Right atrium auricular region (tissue), 2 donors: ENCODE measurements at regions not wholly inside any gene's neighbourhood (a gene's known extent, or its start where the extent isn't known, plus 50 kb on each side); places are given as distances from the start of the nearest gene placed in this dataset.

Experiments
- DNase-seq: peaks from one replicate; pipeline ENCODE4 v3.0.0-alpha.2; 2019; ENCODE audit warnings: low spot score
- H3K27ac ChIP-seq, 2 donors: fragments of 200-600 bp; sonication (generic); 1 replicate in 1 of 2; 2 replicates in 1 of 2; pipeline ENCODE4 v1.5.1; 2016 to 2019
- H3K27me3 ChIP-seq, 2 donors: fragments of 200-600 bp; sonication (generic); one replicate each; pipeline versions ENCODE4 v1.5.1 to v1.6.0; 2017 to 2019
- H3K36me3 ChIP-seq: fragments of 200-600 bp; sonication (generic); one replicate; pipeline ENCODE4 v1.5.1; 2016
- H3K4me1 ChIP-seq, 2 donors: fragments of 200-600 bp; sonication (generic); one replicate each; pipeline versions ENCODE4 v1.5.1 to v1.6.0; 2017 to 2019
- H3K4me3 ChIP-seq, 2 donors: fragments of 200-600 bp; sonication (generic); 1 replicate in 1 of 2; 2 replicates in 1 of 2; pipeline ENCODE4 v1.5.1; 2017 to 2019; ENCODE audit warnings: mild to moderate bottlenecking in 1 of 2, moderate library complexity in 1 of 2
- H3K9me3 ChIP-seq, 2 donors: fragments of 200-600 bp; sonication (generic); one replicate each; pipeline ENCODE4 v1.5.1; 2019
- TF ChIP-seq, protein P1 (sequence below), 2 donors: fragments of 200-600 bp; sonication (generic); IDR thresholded peaks; one replicate each; pipeline ENCODE4 v1.5.1; 2019; ENCODE audit warnings: antibody characterized with exemption in 2 of 2

DNA sequence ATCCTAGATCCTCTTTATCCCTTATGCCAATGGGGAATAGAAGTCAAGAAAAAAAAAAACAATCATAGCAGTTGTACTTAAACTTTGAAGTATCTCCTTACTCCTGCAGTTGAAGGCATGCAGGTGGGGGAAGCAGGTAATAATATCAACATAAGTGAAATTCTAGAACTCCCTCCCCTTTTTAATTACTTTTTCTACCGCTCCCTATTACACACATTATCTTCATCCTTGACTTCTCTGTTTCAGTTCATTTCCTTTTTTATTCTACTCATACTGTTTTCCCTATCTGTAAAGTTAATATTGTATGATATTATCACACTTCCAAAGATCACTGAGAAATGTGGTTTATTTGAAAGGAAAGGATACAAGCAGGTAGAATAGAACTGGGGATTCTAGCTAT is 962.0 kb downstream of the PLA2G4A start:
- DNase-seq: no peak
- Histone ChIP-seq H3K4me3 (no peak overlapping the region), H3K4me1 (no peaks in the 10 kb centered on the region), H3K27ac (no peak overlapping the region), H3K9me3 (no peaks in the 10 kb centered on the region), H3K36me3 (no peaks in the 10 kb centered on the region), H3K27me3 (no peaks in the 10 kb centered on the region)
- TF ChIP-seq, protein P1, sequence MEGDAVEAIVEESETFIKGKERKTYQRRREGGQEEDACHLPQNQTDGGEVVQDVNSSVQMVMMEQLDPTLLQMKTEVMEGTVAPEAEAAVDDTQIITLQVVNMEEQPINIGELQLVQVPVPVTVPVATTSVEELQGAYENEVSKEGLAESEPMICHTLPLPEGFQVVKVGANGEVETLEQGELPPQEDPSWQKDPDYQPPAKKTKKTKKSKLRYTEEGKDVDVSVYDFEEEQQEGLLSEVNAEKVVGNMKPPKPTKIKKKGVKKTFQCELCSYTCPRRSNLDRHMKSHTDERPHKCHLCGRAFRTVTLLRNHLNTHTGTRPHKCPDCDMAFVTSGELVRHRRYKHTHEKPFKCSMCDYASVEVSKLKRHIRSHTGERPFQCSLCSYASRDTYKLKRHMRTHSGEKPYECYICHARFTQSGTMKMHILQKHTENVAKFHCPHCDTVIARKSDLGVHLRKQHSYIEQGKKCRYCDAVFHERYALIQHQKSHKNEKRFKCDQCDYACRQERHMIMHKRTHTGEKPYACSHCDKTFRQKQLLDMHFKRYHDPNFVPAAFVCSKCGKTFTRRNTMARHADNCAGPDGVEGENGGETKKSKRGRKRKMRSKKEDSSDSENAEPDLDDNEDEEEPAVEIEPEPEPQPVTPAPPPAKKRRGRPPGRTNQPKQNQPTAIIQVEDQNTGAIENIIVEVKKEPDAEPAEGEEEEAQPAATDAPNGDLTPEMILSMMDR (IDR thresholded peaks at IDR 0.05): no peak

- no peak for DNase-seq
- no peaks in the 10 kb centered on the region for H3K27me3 ChIP-seq
- no peaks in the 10 kb centered on the region for H3K36me3 ChIP-seq
- TF ChIP-seq, protein P1 (IDR thresholded peaks at IDR 0.05): no peak
- H3K9me3 ChIP-seq: no peaks in the 10 kb centered on the region
- H3K27ac ChIP-seq: no peak overlapping the region
- no peaks in the 10 kb centered on the region for H3K4me1 ChIP-seq
- no peak overlapping the region for H3K4me3 ChIP-seq
Observed at GRCh38 chr1:187794561-187794960, 965.8 kb downstream of the PLA2G4A start.

DNA sequence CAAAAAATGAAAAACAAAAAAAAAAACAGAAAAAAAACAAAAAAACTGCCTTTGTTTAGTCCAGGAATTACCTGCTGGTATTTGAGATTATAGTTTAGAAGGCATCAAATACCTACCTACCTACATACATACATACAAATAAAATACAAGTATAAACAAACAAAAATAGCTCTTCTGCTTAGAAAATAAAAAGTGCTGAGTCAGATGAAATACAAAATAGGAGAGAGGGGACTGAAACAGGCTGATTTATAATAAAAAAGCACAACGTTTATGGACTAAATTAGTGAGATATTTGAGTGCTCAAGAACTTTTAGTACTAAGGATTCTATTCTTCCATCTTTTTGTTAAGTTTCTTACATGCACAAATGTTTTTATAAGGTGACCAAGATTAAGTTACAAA is 980.8 kb downstream of the PLA2G4A start:
- Histone ChIP-seq H3K27me3 (no peaks in the 10 kb centered on the region), H3K4me1 (no peaks in the 10 kb centered on the region), H3K4me3 (no peak overlapping the region), H3K27ac (no peak overlapping the region), H3K9me3 (peaks cover 0 to 8% of the 10 kb centered on the region in 2 donors), H3K36me3 (no peaks in the 10 kb centered on the region)
- no peak for DNase-seq
- TF ChIP-seq, protein P1 (IDR thresholded peaks at IDR 0.05): no peak

DNA sequence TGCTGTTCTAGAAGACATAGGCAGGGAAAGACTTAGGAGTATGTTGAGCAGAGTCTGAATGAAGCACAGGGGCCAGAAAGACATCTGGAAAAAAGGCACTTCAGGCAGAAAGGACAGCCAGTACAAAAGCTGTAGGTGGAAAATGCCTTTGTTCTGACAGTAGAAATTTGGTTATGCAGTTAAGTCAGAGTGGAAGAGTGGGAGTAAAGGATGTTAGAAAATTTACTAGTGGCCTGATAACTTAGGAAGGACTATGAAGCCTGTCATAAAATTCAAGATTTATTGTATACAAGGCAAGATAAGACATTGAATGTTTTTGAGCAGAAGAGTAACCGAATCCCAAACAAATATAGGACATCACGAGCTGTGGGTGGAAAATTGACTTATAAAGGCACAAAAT is 987.9 kb downstream of the PLA2G4A start:
- no peak for DNase-seq
- H3K4me3 ChIP-seq: no peak overlapping the region
- no peak overlapping the region for H3K27ac ChIP-seq
- no peaks in the 10 kb centered on the region for H3K9me3 ChIP-seq
- H3K27me3 ChIP-seq: no peaks in the 10 kb centered on the region
- no peaks in the 10 kb centered on the region for H3K4me1 ChIP-seq
- no peaks in the 10 kb centered on the region for H3K36me3 ChIP-seq
- TF ChIP-seq, protein P1 (IDR thresholded peaks at IDR 0.05): no peak

- H3K27me3 ChIP-seq: no peaks in the 10 kb centered on the region
- TF ChIP-seq, protein P1 (IDR thresholded peaks at IDR 0.05): no peak
- H3K4me3 ChIP-seq: no peak overlapping the region
- H3K36me3 ChIP-seq: no peaks in the 10 kb centered on the region
- no peak for DNase-seq
- H3K9me3 ChIP-seq: peaks cover 0 to 6% of the 10 kb centered on the region in 2 donors
- H3K27ac ChIP-seq: no peak overlapping the region
- no peaks in the 10 kb centered on the region for H3K4me1 ChIP-seq
Observed at GRCh38 chr1:187817782-187818181, 989.0 kb downstream of the PLA2G4A start.

GRCh38 chr1:187819086-187819485 is 990.3 kb downstream of the PLA2G4A start:
- Histone ChIP-seq H3K27me3 (no peaks in the 10 kb centered on the region), H3K4me3 (no peak overlapping the region), H3K27ac (no peak overlapping the region), H3K36me3 (no peaks in the 10 kb centered on the region), H3K9me3 (peaks cover 0 to 7% of the 10 kb centered on the region in 2 donors), H3K4me1 (no peaks in the 10 kb centered on the region)
- TF ChIP-seq, protein P1 (IDR thresholded peaks at IDR 0.05): no peak
- DNase-seq: no peak
